ENCODE measurements at regions not wholly inside any gene's neighbourhood (a gene's known extent, or its start where the extent isn't known, plus 50 kb on each side); places are given as distances from the start of the nearest gene placed in this dataset.

- TF ChIP-seq CTCF (conservative IDR thresholded peaks at IDR 0.05; ENCODE audit: low read length) (no peak), EZH2phosphoT487 (IDR thresholded peaks at IDR 0.05; ENCODE audit: borderline replicate concordance) (no peak)
Observed at GRCh38 chr1:96259399-96259798, 462.2 kb upstream of the PTBP2 start.
